ENCODE measurements at regions not wholly inside any gene's neighbourhood (a gene's known extent, or its start where the extent isn't known, plus 50 kb on each side); places are given as distances from the start of the nearest gene placed in this dataset.

DNA sequence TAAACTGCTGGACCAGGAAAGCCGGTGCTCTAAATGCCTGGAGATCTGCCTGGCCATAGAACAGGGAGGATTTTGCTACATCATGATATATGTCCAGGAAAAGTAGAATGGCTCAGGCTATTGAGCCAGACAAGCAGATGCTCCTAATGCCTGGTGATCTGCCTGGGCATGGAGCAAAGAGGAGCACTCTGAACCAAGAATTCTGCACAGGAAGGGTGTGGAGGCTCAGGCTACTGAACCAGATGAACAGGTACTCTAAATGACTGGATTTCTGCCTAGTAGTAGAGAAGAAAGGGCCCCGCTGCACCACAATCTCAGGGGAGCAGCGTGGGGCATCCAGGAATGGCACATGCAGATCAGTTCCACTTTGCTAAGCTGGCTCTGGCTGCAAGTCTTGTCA is 607.9 kb downstream of the ANKRD50 start:
- TF ChIP-seq, protein P1, sequence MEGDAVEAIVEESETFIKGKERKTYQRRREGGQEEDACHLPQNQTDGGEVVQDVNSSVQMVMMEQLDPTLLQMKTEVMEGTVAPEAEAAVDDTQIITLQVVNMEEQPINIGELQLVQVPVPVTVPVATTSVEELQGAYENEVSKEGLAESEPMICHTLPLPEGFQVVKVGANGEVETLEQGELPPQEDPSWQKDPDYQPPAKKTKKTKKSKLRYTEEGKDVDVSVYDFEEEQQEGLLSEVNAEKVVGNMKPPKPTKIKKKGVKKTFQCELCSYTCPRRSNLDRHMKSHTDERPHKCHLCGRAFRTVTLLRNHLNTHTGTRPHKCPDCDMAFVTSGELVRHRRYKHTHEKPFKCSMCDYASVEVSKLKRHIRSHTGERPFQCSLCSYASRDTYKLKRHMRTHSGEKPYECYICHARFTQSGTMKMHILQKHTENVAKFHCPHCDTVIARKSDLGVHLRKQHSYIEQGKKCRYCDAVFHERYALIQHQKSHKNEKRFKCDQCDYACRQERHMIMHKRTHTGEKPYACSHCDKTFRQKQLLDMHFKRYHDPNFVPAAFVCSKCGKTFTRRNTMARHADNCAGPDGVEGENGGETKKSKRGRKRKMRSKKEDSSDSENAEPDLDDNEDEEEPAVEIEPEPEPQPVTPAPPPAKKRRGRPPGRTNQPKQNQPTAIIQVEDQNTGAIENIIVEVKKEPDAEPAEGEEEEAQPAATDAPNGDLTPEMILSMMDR (IDR thresholded peaks at IDR 0.05; ENCODE audit: low read length), result no peak
- TF ChIP-seq EZH2 (optimal IDR thresholded peaks at IDR 0.05; ENCODE audit: low read depth, low read length), result no peak
- no peak for TF ChIP-seq EZH2phosphoT487 (IDR thresholded peaks at IDR 0.05; ENCODE audit: low read length)

Measured in MM.1S (cell line).